ENCODE measurements at regions not wholly inside any gene's neighbourhood (a gene's known extent, or its start where the extent isn't known, plus 50 kb on each side); places are given as distances from the start of the nearest gene placed in this dataset.

DNA sequence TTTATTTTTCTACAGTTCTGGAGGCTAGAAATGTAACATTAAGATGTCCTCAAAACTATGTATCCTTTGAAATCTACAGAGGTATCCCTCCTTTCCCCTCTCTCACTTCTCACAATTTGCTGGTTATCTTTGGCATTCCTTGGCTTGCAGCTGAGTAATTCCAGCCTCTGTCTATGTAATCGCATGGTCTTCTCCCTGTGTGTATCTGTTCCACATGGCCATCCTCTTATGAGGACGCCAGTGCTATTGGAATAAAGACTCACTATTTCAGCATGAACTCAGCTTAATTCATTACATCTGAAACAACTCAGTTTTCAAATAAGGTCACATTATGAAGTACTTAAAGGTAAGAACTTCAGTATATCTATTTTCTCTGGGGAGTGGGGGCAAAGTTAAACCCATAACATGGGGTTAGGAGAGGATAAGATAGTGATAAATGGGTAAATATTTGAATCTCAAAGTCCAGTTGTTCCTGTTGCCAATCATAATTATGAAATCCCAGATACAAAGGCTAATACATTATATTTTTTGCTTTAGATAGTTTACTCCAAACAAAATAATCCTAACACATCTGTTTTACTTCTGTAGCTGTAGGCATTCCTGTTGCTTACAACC lies 1290.8 kb downstream of the NCAM2 start:
- Histone ChIP-seq H3K4me3 (ENCODE audit: low read depth in 1 of 3, low read length in 3 of 3) (no peak overlapping the region), H3K27ac (ENCODE audit: low read depth in 1 of 3, low read length in 2 of 3) (no peak overlapping the region), H3K4me1 (ENCODE audit: control insufficient read depth in 3 of 3, insufficient read depth in 2 of 3, low read depth in 1 of 3, low read length in 2 of 3) (peaks cover 0 to 5% (median 0%) of the 10 kb centered on the region in 3 donors), H3K36me3 (ENCODE audit: control insufficient read depth in 3 of 3, insufficient read depth in 2 of 3, low read depth in 1 of 3, low read length in 3 of 3) (no peaks in the 10 kb centered on the region), H3K9me3 (ENCODE audit: control insufficient read depth in 2 of 2, insufficient read depth in 1 of 2, low read depth in 1 of 2, low read length in 1 of 2) (peaks cover 1 to 8% of the 10 kb centered on the region in 2 donors), H3K27me3 (ENCODE audit: control insufficient read depth in 3 of 3, insufficient read depth in 3 of 3, low read length in 3 of 3) (no peaks in the 10 kb centered on the region)
- FAIRE-seq (no peak), DNase-seq (peak; percentile 32 to 39)
- 32 to 56% (median 43%) methylated on average over 2 of the region's 2 CpGs for WGBS, 3 donors

DNA sequence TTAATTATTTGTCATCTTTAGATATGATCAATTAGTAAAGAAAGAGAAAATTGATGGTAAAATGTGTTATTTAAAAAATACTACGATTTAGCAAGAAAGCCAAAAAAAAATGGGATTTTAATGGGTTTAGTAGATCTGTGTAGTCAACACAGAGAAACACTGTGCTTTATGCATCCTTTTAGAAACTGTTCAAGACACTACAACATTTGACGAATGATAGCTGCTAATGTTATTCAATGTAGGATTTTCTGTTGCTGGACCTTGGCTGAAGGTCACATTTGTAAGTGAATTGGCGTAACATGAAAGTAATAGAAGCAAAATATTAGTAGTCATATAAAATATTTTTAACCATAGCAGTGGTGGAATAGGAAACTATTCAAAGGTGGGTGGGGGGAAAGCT lies 1293.9 kb downstream of the NCAM2 start:
- Histone ChIP-seq H3K4me1 (ENCODE audit: control insufficient read depth in 3 of 3, insufficient read depth in 2 of 3, low read depth in 1 of 3, low read length in 2 of 3) (peaks cover 0 to 5% (median 0%) of the 10 kb centered on the region in 3 donors), H3K27me3 (ENCODE audit: control insufficient read depth in 3 of 3, insufficient read depth in 3 of 3, low read length in 3 of 3) (no peaks in the 10 kb centered on the region), H3K27ac (ENCODE audit: low read depth in 1 of 3, low read length in 2 of 3) (no peak overlapping the region), H3K9me3 (ENCODE audit: control insufficient read depth in 2 of 2, insufficient read depth in 1 of 2, low read depth in 1 of 2, low read length in 1 of 2) (peaks cover 1 to 7% of the 10 kb centered on the region in 2 donors), H3K4me3 (ENCODE audit: low read depth in 1 of 3, low read length in 3 of 3) (no peak overlapping the region), H3K36me3 (ENCODE audit: control insufficient read depth in 3 of 3, insufficient read depth in 2 of 3, low read depth in 1 of 3, low read length in 3 of 3) (no peaks in the 10 kb centered on the region)
- FAIRE-seq (no peak), DNase-seq (no peak)
- 86 to 94% (median 90%) methylated on average over 3 of the region's 3 CpGs for WGBS, 3 donors

DNA sequence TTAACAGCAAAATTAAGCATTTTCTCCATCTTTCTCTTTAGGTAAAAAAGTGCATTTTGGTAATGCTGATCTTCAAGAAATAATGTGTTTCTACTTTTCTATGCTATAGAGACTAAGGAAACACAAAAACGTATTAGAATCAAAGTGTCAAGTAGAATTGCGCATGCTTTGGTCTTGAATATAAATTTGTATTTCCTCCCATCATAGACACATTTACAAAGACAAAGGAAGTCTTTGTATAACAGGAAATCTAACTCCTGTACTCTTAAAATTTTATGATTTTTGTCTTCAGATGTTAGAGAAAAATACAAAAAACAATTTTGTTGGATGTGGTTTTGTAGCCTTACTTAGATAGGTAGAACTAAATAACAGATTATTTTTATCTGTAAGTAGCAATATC lies 1299.4 kb downstream of the NCAM2 start:
- no peak for DNase-seq
- Histone ChIP-seq H3K9me3 (ENCODE audit: control insufficient read depth in 2 of 2, insufficient read depth in 1 of 2, low read depth in 1 of 2, low read length in 1 of 2) (no peaks in the 10 kb centered on the region), H3K4me1 (ENCODE audit: control insufficient read depth in 3 of 3, insufficient read depth in 2 of 3, low read depth in 1 of 3, low read length in 2 of 3) (no peaks in the 10 kb centered on the region), H3K27me3 (ENCODE audit: control insufficient read depth in 3 of 3, insufficient read depth in 3 of 3, low read length in 3 of 3) (no peaks in the 10 kb centered on the region), H3K4me3 (ENCODE audit: low read depth in 1 of 3, low read length in 3 of 3) (no peak overlapping the region), H3K27ac (ENCODE audit: low read depth in 1 of 3, low read length in 2 of 3) (no peak overlapping the region), H3K36me3 (ENCODE audit: control insufficient read depth in 3 of 3, insufficient read depth in 2 of 3, low read depth in 1 of 3, low read length in 3 of 3) (no peaks in the 10 kb centered on the region)
- no peak for FAIRE-seq
- WGBS, 3 donors: 65 to 85% (median 76%) methylated on average over 2 of the region's 2 CpGs

DNA sequence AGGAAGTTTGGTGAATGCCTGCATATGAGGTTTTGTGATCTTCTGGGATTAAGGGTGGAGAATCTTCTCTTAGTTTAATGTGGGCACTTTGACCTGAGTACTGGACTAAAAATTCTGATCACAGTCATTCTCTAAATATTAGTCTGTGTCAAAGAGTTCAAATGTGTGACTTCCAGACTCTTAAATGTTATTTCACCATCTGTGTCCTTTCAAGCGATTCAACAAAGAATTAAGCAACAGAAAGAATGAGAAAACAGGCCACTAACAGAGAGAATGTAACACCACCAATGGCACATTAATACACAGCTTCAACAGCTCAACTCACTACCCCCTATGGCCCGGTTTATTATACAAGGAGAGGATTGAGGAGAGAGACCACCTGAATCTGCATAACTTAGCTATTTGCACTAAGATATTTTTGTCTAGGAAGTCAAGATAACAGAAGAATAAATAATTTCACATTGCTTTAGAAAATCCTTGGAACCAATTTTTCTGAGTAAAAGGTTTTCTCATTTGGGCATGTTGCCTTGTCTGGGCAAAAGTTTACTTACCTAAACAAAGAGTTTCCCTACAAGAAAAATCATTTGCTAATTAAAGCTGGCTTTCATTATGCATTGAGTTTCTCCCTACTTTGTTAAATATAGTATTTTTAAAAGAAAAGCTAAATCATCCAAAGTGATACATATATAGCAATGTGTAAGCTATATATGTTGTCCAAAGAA lies 1313.7 kb downstream of the NCAM2 start:
- H3K9me3 ChIP-seq (ENCODE audit: control insufficient read depth in 2 of 2, insufficient read depth in 1 of 2, low read depth in 1 of 2, low read length in 1 of 2): peaks cover 0 to 4% of the 10 kb centered on the region in 2 donors
- no peaks in the 10 kb centered on the region for H3K4me1 ChIP-seq (ENCODE audit: control insufficient read depth in 3 of 3, insufficient read depth in 2 of 3, low read depth in 1 of 3, low read length in 2 of 3)
- H3K4me3 ChIP-seq (ENCODE audit: low read depth in 1 of 3, low read length in 3 of 3): no peak overlapping the region
- no peaks in the 10 kb centered on the region for H3K36me3 ChIP-seq (ENCODE audit: control insufficient read depth in 3 of 3, insufficient read depth in 2 of 3, low read depth in 1 of 3, low read length in 3 of 3)
- H3K27me3 ChIP-seq (ENCODE audit: control insufficient read depth in 3 of 3, insufficient read depth in 3 of 3, low read length in 3 of 3): no peaks in the 10 kb centered on the region
- 76 to 89% (median 87%) methylated on average over 2 of the region's 2 CpGs for WGBS, 3 donors
- FAIRE-seq: no peak
- no peak for DNase-seq
- H3K27ac ChIP-seq (ENCODE audit: low read depth in 1 of 3, low read length in 2 of 3): no peak overlapping the region

DNA sequence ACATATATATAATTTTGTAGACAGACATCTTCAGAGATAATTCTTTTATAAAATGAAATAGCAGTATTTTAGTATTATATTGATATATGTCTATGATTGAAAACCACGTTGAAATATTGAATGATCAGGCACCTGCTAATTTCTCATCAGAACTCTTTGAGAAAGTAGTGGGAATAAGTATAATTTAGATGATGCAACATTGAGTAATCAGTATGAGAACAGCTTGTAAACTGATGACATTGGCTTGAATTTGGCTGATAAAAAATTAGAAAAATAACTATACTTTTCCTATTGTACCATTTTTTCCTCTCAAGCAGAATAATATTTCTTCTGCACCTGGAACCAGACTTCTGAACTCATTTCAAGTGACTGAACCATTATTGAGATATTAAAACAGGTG lies 1316.8 kb downstream of the NCAM2 start:
- Histone ChIP-seq H3K36me3 (ENCODE audit: control insufficient read depth in 3 of 3, insufficient read depth in 2 of 3, low read depth in 1 of 3, low read length in 3 of 3) (no peaks in the 10 kb centered on the region), H3K4me1 (ENCODE audit: control insufficient read depth in 3 of 3, insufficient read depth in 2 of 3, low read depth in 1 of 3, low read length in 2 of 3) (no peaks in the 10 kb centered on the region), H3K27me3 (ENCODE audit: control insufficient read depth in 3 of 3, insufficient read depth in 3 of 3, low read length in 3 of 3) (no peaks in the 10 kb centered on the region), H3K4me3 (ENCODE audit: low read depth in 1 of 3, low read length in 3 of 3) (no peak overlapping the region), H3K27ac (ENCODE audit: low read depth in 1 of 3, low read length in 2 of 3) (no peak overlapping the region), H3K9me3 (ENCODE audit: control insufficient read depth in 2 of 2, insufficient read depth in 1 of 2, low read depth in 1 of 2, low read length in 1 of 2) (peaks cover 0 to 4% of the 10 kb centered on the region in 2 donors)
- DNase-seq (no peak), FAIRE-seq (no peak)
- WGBS, 3 donors: 58 to 79% (median 62%) methylated on average over 1 of the region's 1 CpG

DNA sequence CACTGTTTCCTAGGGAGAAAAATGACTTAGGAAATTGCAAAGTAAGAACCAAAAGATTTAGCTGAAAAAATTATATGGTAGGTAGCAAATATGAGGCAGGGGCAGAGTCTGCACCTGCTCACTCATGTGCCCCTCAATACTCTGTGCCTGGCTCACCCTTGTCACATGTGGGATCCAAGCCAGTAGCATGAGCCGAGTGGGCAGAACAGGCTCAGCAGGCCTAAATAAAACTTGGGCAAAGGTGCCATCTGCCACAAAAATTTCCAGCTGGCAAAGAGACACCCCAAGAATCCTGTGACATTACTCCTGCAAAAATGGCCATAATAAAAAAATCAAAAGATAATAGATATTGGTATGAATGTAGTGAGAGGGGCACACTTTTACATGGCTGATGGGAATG lies 1321.2 kb downstream of the NCAM2 start:
- no peaks in the 10 kb centered on the region for H3K27me3 ChIP-seq (ENCODE audit: control insufficient read depth in 3 of 3, insufficient read depth in 3 of 3, low read length in 3 of 3)
- H3K27ac ChIP-seq (ENCODE audit: low read depth in 1 of 3, low read length in 2 of 3): no peak overlapping the region
- DNase-seq (no peak), FAIRE-seq (no peak)
- H3K36me3 ChIP-seq (ENCODE audit: control insufficient read depth in 3 of 3, insufficient read depth in 2 of 3, low read depth in 1 of 3, low read length in 3 of 3): no peaks in the 10 kb centered on the region
- WGBS, 3 donors: 68 to 84% (median 83%) methylated on average over 1 of the region's 1 CpG
- H3K9me3 ChIP-seq (ENCODE audit: control insufficient read depth in 2 of 2, insufficient read depth in 1 of 2, low read depth in 1 of 2, low read length in 1 of 2): no peaks in the 10 kb centered on the region
- H3K4me3 ChIP-seq (ENCODE audit: low read depth in 1 of 3, low read length in 3 of 3): no peak overlapping the region
- H3K4me1 ChIP-seq (ENCODE audit: control insufficient read depth in 3 of 3, insufficient read depth in 2 of 3, low read depth in 1 of 3, low read length in 2 of 3): no peaks in the 10 kb centered on the region

DNA sequence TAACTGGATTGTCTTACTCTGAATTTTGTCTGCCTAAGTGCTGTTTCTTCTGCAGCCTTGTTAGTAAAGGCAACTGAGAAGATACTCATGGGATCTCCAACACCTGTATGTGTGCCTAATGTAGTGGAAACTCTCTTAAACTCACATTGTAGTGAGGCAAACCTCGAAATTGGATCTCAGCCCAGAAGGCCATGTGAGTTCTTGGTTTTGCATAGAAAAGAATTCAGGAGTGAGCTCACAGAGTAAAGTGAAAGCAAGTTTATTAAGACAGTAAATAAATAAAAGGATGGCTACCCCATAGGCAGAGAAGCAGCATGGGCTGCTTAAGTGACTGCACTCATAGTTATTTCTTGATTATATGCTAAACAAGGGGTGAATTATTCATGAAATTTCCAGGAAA lies 1344.7 kb downstream of the NCAM2 start:
- Histone ChIP-seq H3K27ac (ENCODE audit: low read depth in 1 of 3, low read length in 2 of 3) (no peak overlapping the region), H3K4me3 (ENCODE audit: low read depth in 1 of 3, low read length in 3 of 3) (no peak overlapping the region), H3K27me3 (ENCODE audit: control insufficient read depth in 3 of 3, insufficient read depth in 3 of 3, low read length in 3 of 3) (no peaks in the 10 kb centered on the region), H3K9me3 (ENCODE audit: control insufficient read depth in 2 of 2, insufficient read depth in 1 of 2, low read depth in 1 of 2, low read length in 1 of 2) (peaks cover 1 to 9% of the 10 kb centered on the region in 2 donors), H3K4me1 (ENCODE audit: control insufficient read depth in 3 of 3, insufficient read depth in 2 of 3, low read depth in 1 of 3, low read length in 2 of 3) (peaks cover 0 to 4% (median 0%) of the 10 kb centered on the region in 3 donors), H3K36me3 (ENCODE audit: control insufficient read depth in 3 of 3, insufficient read depth in 2 of 3, low read depth in 1 of 3, low read length in 3 of 3) (no peaks in the 10 kb centered on the region)
- no peak for FAIRE-seq
- 6 to 22% (median 22%) methylated on average over 1 of the region's 1 CpG for WGBS, 3 donors
- no peak for DNase-seq

DNA sequence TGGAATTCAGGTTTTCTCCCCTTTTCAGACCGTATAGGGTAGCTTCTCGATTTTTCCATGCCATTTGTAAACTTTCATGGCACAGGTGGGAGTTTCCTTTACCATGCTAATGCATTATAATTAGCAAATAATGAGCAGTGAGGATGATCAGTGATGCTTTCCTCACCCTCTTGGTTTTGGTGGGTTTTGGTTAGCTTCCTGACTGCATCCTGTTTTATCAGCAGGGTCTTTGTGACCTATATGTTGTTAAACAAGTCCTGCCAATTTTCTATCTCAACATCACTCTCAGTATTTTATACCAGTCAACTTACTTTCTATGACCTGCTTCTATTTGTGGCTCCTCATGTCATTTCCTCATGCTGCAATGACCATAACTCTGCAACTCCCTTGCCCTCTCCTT lies 1345.1 kb downstream of the NCAM2 start:
- FAIRE-seq (no peak), DNase-seq (no peak)
- Histone ChIP-seq H3K4me3 (ENCODE audit: low read depth in 1 of 3, low read length in 3 of 3) (no peak overlapping the region), H3K27me3 (ENCODE audit: control insufficient read depth in 3 of 3, insufficient read depth in 3 of 3, low read length in 3 of 3) (no peaks in the 10 kb centered on the region), H3K36me3 (ENCODE audit: control insufficient read depth in 3 of 3, insufficient read depth in 2 of 3, low read depth in 1 of 3, low read length in 3 of 3) (no peaks in the 10 kb centered on the region), H3K27ac (ENCODE audit: low read depth in 1 of 3, low read length in 2 of 3) (no peak overlapping the region), H3K4me1 (ENCODE audit: control insufficient read depth in 3 of 3, insufficient read depth in 2 of 3, low read depth in 1 of 3, low read length in 2 of 3) (peaks cover 0 to 4% (median 0%) of the 10 kb centered on the region in 3 donors), H3K9me3 (ENCODE audit: control insufficient read depth in 2 of 2, insufficient read depth in 1 of 2, low read depth in 1 of 2, low read length in 1 of 2) (peaks cover 1 to 9% of the 10 kb centered on the region in 2 donors)
- 63 to 73% (median 70%) methylated on average over 2 of the region's 2 CpGs for WGBS, 3 donors

Data from small intestine (tissue), 7 donors.